ENCODE measurements at regions not wholly inside any gene's neighbourhood (a gene's known extent, or its start where the extent isn't known, plus 50 kb on each side); places are given as distances from the start of the nearest gene placed in this dataset.

- H3K27ac Mint-ChIP-seq: no peak overlapping the region
- no peak for TF ChIP-seq CTCF (IDR thresholded peaks at IDR 0.05; ENCODE audit: unreplicated experiment in 3 of 3)
- no peak overlapping the region for H3K4me3 Mint-ChIP-seq
- peaks cover 2% of the 10 kb centered on the region for H3K9me3 Mint-ChIP-seq
- H3K36me3 Mint-ChIP-seq (ENCODE audit: low read depth): no peaks in the 10 kb centered on the region
- H3K4me1 Mint-ChIP-seq: no peaks in the 10 kb centered on the region
- H3K27me3 Mint-ChIP-seq (ENCODE audit: low read depth): no peaks in the 10 kb centered on the region
These were observed 51.8 kb downstream of the POM121L12 start for GRCh38 chr7:53087274-53087673.

- H3K27me3 Mint-ChIP-seq (ENCODE audit: low read depth): no peaks in the 10 kb centered on the region
- H3K27ac Mint-ChIP-seq: no peak overlapping the region
- no peaks in the 10 kb centered on the region for H3K9me3 Mint-ChIP-seq
- H3K4me3 Mint-ChIP-seq: no peak overlapping the region
- no peaks in the 10 kb centered on the region for H3K4me1 Mint-ChIP-seq
- no peak for TF ChIP-seq CTCF (IDR thresholded peaks at IDR 0.05; ENCODE audit: unreplicated experiment in 3 of 3)
- no peaks in the 10 kb centered on the region for H3K36me3 Mint-ChIP-seq (ENCODE audit: low read depth)
These were observed 58.8 kb downstream of the POM121L12 start for GRCh38 chr7:53094191-53094590.

GRCh38 chr7:53094827-53095226, 59.4 kb downstream of the POM121L12 start:
- Mint-ChIP-seq H3K27me3 (ENCODE audit: low read depth) (no peaks in the 10 kb centered on the region), H3K27ac (no peak overlapping the region), H3K9me3 (no peaks in the 10 kb centered on the region), H3K36me3 (ENCODE audit: low read depth) (no peaks in the 10 kb centered on the region), H3K4me1 (no peaks in the 10 kb centered on the region), H3K4me3 (no peak overlapping the region)
- no peak for TF ChIP-seq CTCF (IDR thresholded peaks at IDR 0.05; ENCODE audit: unreplicated experiment in 3 of 3)

- Mint-ChIP-seq H3K36me3 (ENCODE audit: low read depth) (no peaks in the 10 kb centered on the region), H3K27ac (no peak overlapping the region), H3K4me3 (no peak overlapping the region), H3K27me3 (ENCODE audit: low read depth) (no peaks in the 10 kb centered on the region), H3K4me1 (no peaks in the 10 kb centered on the region), H3K9me3 (no peaks in the 10 kb centered on the region)
- no peak for TF ChIP-seq CTCF (IDR thresholded peaks at IDR 0.05; ENCODE audit: unreplicated experiment in 3 of 3)
These were observed 60.5 kb downstream of the POM121L12 start for GRCh38 chr7:53095731-53096501.

- Mint-ChIP-seq H3K4me1 (no peaks in the 10 kb centered on the region), H3K27me3 (ENCODE audit: low read depth) (no peaks in the 10 kb centered on the region), H3K4me3 (no peak overlapping the region), H3K36me3 (ENCODE audit: low read depth) (no peaks in the 10 kb centered on the region), H3K27ac (no peak overlapping the region), H3K9me3 (no peaks in the 10 kb centered on the region)
- TF ChIP-seq CTCF (IDR thresholded peaks at IDR 0.05; ENCODE audit: unreplicated experiment in 3 of 3): no peak
These were observed 64.7 kb downstream of the POM121L12 start for GRCh38 chr7:53100091-53100490.

GRCh38 chr7:53101026-53101425, 65.6 kb downstream of the POM121L12 start:
- Mint-ChIP-seq H3K27me3 (ENCODE audit: low read depth) (no peaks in the 10 kb centered on the region), H3K4me3 (no peak overlapping the region), H3K36me3 (ENCODE audit: low read depth) (no peaks in the 10 kb centered on the region), H3K4me1 (no peaks in the 10 kb centered on the region), H3K9me3 (no peaks in the 10 kb centered on the region), H3K27ac (no peak overlapping the region)
- TF ChIP-seq CTCF (IDR thresholded peaks at IDR 0.05; ENCODE audit: unreplicated experiment in 3 of 3): no peak
